Thyroid gland (tissue), 4 donors: ENCODE measurements at regions not wholly inside any gene's neighbourhood (a gene's known extent, or its start where the extent isn't known, plus 50 kb on each side); places are given as distances from the start of the nearest gene placed in this dataset.

Source experiments
- DNase-seq, 2 donors: peaks; one replicate each; pipeline ENCODE4 v3.0.0-alpha.2; 2019
- H3K27ac ChIP-seq, 3 donors: fragments of 200-600 bp; sonication (generic); 1 replicate in 2 of 3; 2 replicates in 1 of 3; pipeline ENCODE4 v1.5.1; 2016 to 2019; ENCODE audit warnings: mild to moderate bottlenecking in 1 of 3, moderate library complexity in 1 of 3
- H3K27me3 ChIP-seq: fragments of 200-600 bp; sonication (generic); one replicate; pipeline ENCODE4 v1.5.1; 2019
- H3K36me3 ChIP-seq, 2 donors: fragments of 200-600 bp; sonication (generic); one replicate each; pipeline ENCODE4 v1.5.1; 2016 to 2019
- H3K4me1 ChIP-seq, 2 donors: fragments of 200-600 bp; sonication (generic); one replicate each; pipeline ENCODE4 v1.5.1; 2017 to 2019
- H3K4me3 ChIP-seq, 3 donors: fragments of 200-600 bp; sonication (generic); replicated peaks in 1 of 3; 1 replicate in 2 of 3; 2 replicates in 1 of 3; pipeline ENCODE4 v1.5.1; 2016; ENCODE audit warnings: mild to moderate bottlenecking in 1 of 3
- H3K9me3 ChIP-seq: fragments of 200-600 bp; sonication (generic); one replicate; pipeline ENCODE4 v1.5.1; 2017
- CTCF ChIP-seq, 6 experiments: fragments of 200-600 bp in 3 of 6; fragments of 450-650 bp in 3 of 6; sonication (generic) in 3 of 6; IDR thresholded peaks; one replicate each; pipeline ENCODE4 v1.5.1; 2016 to 2019; ENCODE audit warnings: antibody characterized with exemption in 6 of 6, mild to moderate bottlenecking in 2 of 6, inconsistent platforms in 1 of 6, moderate library complexity in 1 of 6
- POLR2A ChIP-seq, 2 donors: fragments of 450-650 bp; IDR thresholded peaks; one replicate each; pipeline ENCODE4 v1.6.1; 2017; ENCODE audit warnings: antibody characterized with exemption in 2 of 2, mild to moderate bottlenecking in 2 of 2, moderate library complexity in 1 of 2
- WGBS, 2 donors: methylation state at CpG; one replicate each; pipeline ENCODE4 v1.1.5; 2017; 5-methylcytosine and 5-hydroxymethylcytosine counted together
- intact Hi-C: fragments of 100-400 bp; cut with DNase I; formaldehyde crosslinking; loops from one replicate; pipeline ENCODE4 v1.15.1; 2023

GRCh38 chr12:11549119-11549518 is 100.4 kb upstream of the ETV6 start:
- Histone ChIP-seq H3K27ac (no peak overlapping the region), H3K4me3 (no peak overlapping the region), H3K36me3 (no peaks in the 10 kb centered on the region), H3K27me3 (no peaks in the 10 kb centered on the region), H3K4me1 (peaks cover 7 to 18% of the 10 kb centered on the region in 2 donors), H3K9me3 (no peaks in the 10 kb centered on the region)
- WGBS, 2 donors = 93% methylated on average over 3 of the region's 3 CpGs
- no peak for DNase-seq
- intact Hi-C loops = no loop called here
- TF ChIP-seq POLR2A (IDR thresholded peaks at IDR 0.05) (no peak), CTCF (IDR thresholded peaks at IDR 0.05) (no peak)

- Histone ChIP-seq H3K4me3 (no peak overlapping the region), H3K36me3 (no peaks in the 10 kb centered on the region), H3K9me3 (no peaks in the 10 kb centered on the region), H3K27me3 (no peaks in the 10 kb centered on the region), H3K27ac (no peak overlapping the region), H3K4me1 (peaks cover 0 to 10% of the 10 kb centered on the region in 2 donors)
- WGBS, 2 donors = 17 to 18% methylated on average over 9 of the region's 9 CpGs
- TF ChIP-seq POLR2A (IDR thresholded peaks at IDR 0.05) (no peak), CTCF (IDR thresholded peaks at IDR 0.05) (peak in 5 of 6 experiments; percentile 25 to 62 (median 56))
- intact Hi-C loops = no loop called here
- DNase-seq = peak; percentile 48 to 59
These were observed 95.5 kb upstream of the ETV6 start for GRCh38 chr12:11553871-11554533.

- TF ChIP-seq CTCF (IDR thresholded peaks at IDR 0.05) (no peak), POLR2A (IDR thresholded peaks at IDR 0.05) (no peak)
- Histone ChIP-seq H3K27me3 (no peaks in the 10 kb centered on the region), H3K27ac (no peak overlapping the region), H3K4me3 (no peak overlapping the region), H3K4me1 (peaks cover 0 to 10% of the 10 kb centered on the region in 2 donors), H3K36me3 (no peaks in the 10 kb centered on the region), H3K9me3 (no peaks in the 10 kb centered on the region)
- WGBS, 2 donors = 81 to 89% methylated on average over 7 of the region's 7 CpGs
- intact Hi-C loops = no loop called here
- DNase-seq = no peak
These were observed 94.3 kb upstream of the ETV6 start for GRCh38 chr12:11555195-11555594.

GRCh38 chr12:11555743-11556625 is 93.5 kb upstream of the ETV6 start:
- peak; percentile 23 to 34 for DNase-seq
- 30 to 49% methylated on average over 11 of the region's 11 CpGs for WGBS, 2 donors
- no peaks in the 10 kb centered on the region for H3K36me3 ChIP-seq
- peaks cover 0 to 10% of the 10 kb centered on the region in 2 donors for H3K4me1 ChIP-seq
- no peak for TF ChIP-seq CTCF (IDR thresholded peaks at IDR 0.05)
- no peak for TF ChIP-seq POLR2A (IDR thresholded peaks at IDR 0.05)
- intact Hi-C loops = no loop called here
- H3K4me3 ChIP-seq = no peak overlapping the region
- no peaks in the 10 kb centered on the region for H3K27me3 ChIP-seq
- H3K9me3 ChIP-seq = no peaks in the 10 kb centered on the region
- H3K27ac ChIP-seq = no peak overlapping the region

- Histone ChIP-seq H3K4me3 (no peak overlapping the region), H3K9me3 (no peaks in the 10 kb centered on the region), H3K27ac (no peak overlapping the region), H3K27me3 (no peaks in the 10 kb centered on the region), H3K36me3 (no peaks in the 10 kb centered on the region), H3K4me1 (peaks cover 0 to 10% of the 10 kb centered on the region in 2 donors)
- no peak for DNase-seq
- intact Hi-C loops = no loop called here
- no peak for TF ChIP-seq CTCF (IDR thresholded peaks at IDR 0.05)
- no peak for TF ChIP-seq POLR2A (IDR thresholded peaks at IDR 0.05)
- 50 to 56% methylated on average over 6 of the region's 6 CpGs for WGBS, 2 donors
These were observed 92.8 kb upstream of the ETV6 start for GRCh38 chr12:11556682-11557081.
